Inflammatory macrophage treated with lipopolysaccharide for 1 hour (primary cell): ENCODE measurements at regions not wholly inside any gene's neighbourhood (a gene's known extent, or its start where the extent isn't known, plus 50 kb on each side); places are given as distances from the start of the nearest gene placed in this dataset.

Experiments used
- DNase-seq, 2 donors: peaks; one replicate each; pipeline ENCODE4 v3.0.0-alpha.2; 2020 to 2022

DNA sequence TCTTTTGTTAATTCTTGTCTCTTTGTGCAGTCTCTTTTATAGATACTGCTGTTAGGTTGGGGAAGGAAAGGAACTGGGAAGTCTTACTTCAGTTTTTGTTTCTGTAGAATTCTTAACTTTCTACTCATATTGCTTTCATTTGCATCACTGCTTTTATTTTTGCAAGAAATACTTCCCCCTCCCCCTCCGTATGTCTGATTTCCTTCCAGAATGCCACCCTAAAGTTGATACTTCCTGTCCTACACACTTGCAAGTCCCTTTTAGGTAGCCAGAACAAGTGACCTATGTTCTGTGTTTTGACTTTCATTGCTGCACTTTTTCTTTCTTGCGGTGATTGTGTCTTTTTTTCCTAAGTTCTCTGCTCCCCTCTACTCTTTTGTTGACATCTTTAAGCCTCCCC, 477.4 kb downstream of the RSL24D1 start:
- no peak for DNase-seq

DNA sequence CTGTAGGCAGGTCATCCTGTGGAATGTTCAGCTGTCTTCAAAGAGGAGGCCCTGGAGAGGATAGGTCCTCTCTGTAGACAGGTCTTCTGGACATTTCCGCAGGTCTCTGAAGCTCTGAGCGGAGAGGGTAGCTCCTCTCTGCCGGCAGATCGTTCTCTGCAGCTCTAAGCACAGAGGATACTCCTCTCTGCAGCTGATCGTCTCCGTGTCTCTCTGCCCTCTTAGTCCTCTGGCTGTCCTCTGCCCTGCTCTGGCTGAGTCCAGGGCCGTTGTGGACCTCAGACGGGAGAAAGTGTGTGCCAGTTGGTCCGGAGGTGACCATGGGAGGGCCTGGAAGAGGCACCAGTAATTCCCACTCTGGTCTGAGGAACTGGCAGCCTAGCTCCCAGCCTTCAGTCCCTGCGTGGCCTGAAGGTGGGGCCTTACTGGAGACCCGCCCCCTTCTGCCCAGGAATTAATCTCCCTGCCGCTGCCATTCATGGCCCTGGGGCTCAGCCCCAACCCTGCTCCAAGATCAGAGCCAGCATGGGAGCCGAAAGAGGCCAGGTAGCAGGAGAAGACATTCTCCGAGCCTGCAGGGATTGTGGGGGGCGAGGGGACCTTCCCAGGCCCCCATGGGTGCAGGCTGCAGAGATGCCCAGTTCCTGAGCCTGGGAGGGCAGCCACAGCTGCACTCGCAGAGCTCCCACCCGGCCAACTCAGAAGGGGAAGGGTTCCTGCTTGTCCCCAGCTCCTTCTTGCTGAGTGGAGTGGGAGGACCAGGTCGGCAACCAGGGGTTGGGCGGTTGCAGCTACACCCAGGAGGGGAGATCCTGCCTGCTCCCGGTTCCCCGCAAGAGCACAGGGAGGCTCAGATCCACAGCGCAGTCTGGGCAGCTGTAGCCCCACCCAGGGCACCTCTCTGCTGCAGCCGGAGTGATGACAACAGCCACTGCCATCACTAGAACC, 488.7 kb downstream of the RSL24D1 start:
- no peak for DNase-seq

- DNase-seq, result no peak
These were observed 509.1 kb downstream of the RSL24D1 start for GRCh38 chr15:54687628-54688027.
